HepG2 (cell line): ENCODE measurements at regions not wholly inside any gene's neighbourhood (a gene's known extent, or its start where the extent isn't known, plus 50 kb on each side); places are given as distances from the start of the nearest gene placed in this dataset.

Experiments used
- CHD4 ChIP-seq: fragments of 200-600 bp; sonication (generic); IDR thresholded peaks from 2 replicates; pipeline ENCODE4 v1.7.0; 2017; ENCODE audit warnings: mild to moderate bottlenecking, low read length, borderline replicate concordance
- EZH2 ChIP-seq: conservative IDR thresholded peaks from 2 replicates; pipeline ENCODE4 v1.6.1; 2012; ENCODE audit warnings: mild to moderate bottlenecking, low read depth, low read length, moderate library complexity
- FOXM1 ChIP-seq: sonication (generic); formaldehyde crosslinking; IDR thresholded peaks from 2 replicates; pipeline ENCODE4 v1.5.0; 2020; ENCODE audit warnings: missing genetic modification reagents
- FOXP4 ChIP-seq: sonication (generic); formaldehyde crosslinking; IDR thresholded peaks from 2 replicates; pipeline ENCODE4 v1.4.0; 2020; ENCODE audit warnings: missing genetic modification reagents
- JDP2 ChIP-seq: sonication (generic); formaldehyde crosslinking; IDR thresholded peaks from 2 replicates; pipeline ENCODE4 v1.8.1; 2022; ENCODE audit warnings: missing genetic modification reagents, borderline replicate concordance
- NFRKB ChIP-seq: fragments of 450-650 bp; IDR thresholded peaks from 2 replicates; pipeline ENCODE4 v1.6.1; 2017
- POLR2AphosphoS5 ChIP-seq: IDR thresholded peaks from 2 replicates; pipeline ENCODE4 v1.6.1; 2012; ENCODE audit warnings: low read depth, low read length
- STAT6 ChIP-seq: sonication (generic); formaldehyde crosslinking; IDR thresholded peaks from 2 replicates; pipeline ENCODE4 v1.4.0; 2020; ENCODE audit warnings: missing genetic modification reagents, mild to moderate bottlenecking, borderline replicate concordance
- ZKSCAN8 ChIP-seq: IDR thresholded peaks from 2 replicates; pipeline ENCODE4 v1.6.1; 2016; ENCODE audit warnings: borderline replicate concordance, missing genetic modification reagents, missing compliant biosample characterization
- ZNF225 ChIP-seq: sonication (generic); formaldehyde crosslinking; IDR thresholded peaks from 2 replicates; pipeline ENCODE4 v1.4.0; 2020; ENCODE audit warnings: mild to moderate bottlenecking, missing genetic modification reagents
- ZNF589 ChIP-seq: sonication (generic); formaldehyde crosslinking; conservative IDR thresholded peaks from 2 replicates; pipeline ENCODE4 v1.8.0; 2022; ENCODE audit warnings: mild to moderate bottlenecking, moderate library complexity, missing genetic modification reagents
- ZNF776 ChIP-seq: sonication (generic); formaldehyde crosslinking; IDR thresholded peaks from 2 replicates; pipeline ENCODE4 v1.4.0; 2020; ENCODE audit warnings: mild to moderate bottlenecking, missing genetic modification reagents

GRCh38 chr13:61021838-61022237, 393.8 kb downstream of the PCDH20 start:
- TF ChIP-seq FOXP4 (CRISPR knock-in tag), result no peak
- no peak for TF ChIP-seq ZNF225 (CRISPR knock-in tag)
- no peak for TF ChIP-seq ZKSCAN8
- TF ChIP-seq JDP2 (CRISPR knock-in tag), result no peak
- TF ChIP-seq EZH2, result no peak
- no peak for TF ChIP-seq ZNF776 (CRISPR knock-in tag)
- TF ChIP-seq NFRKB, result no peak
- TF ChIP-seq STAT6 (CRISPR knock-in tag), result no peak
- TF ChIP-seq ZNF589 (CRISPR knock-in tag), result no peak
- TF ChIP-seq CHD4, result no peak
- no peak for TF ChIP-seq POLR2AphosphoS5
- TF ChIP-seq FOXM1 (CRISPR knock-in tag), result no peak
